Peyer's patch (tissue), 4 donors: ENCODE measurements at regions not wholly inside any gene's neighbourhood (a gene's known extent, or its start where the extent isn't known, plus 50 kb on each side); places are given as distances from the start of the nearest gene placed in this dataset.

ENCODE experiments used
- DNase-seq, 3 donors: peaks; one replicate each; pipeline ENCODE4 v3.0.0-alpha.2; 2017 to 2019
- H3K27ac ChIP-seq, 4 donors: fragments of 200-600 bp; sonication (generic); one replicate each; pipeline ENCODE4 v1.5.1; 2016 to 2019
- H3K27me3 ChIP-seq, 2 donors: fragments of 200-600 bp; sonication (generic); one replicate each; pipeline ENCODE4 v1.5.1; 2019
- H3K36me3 ChIP-seq, 3 donors: fragments of 200-600 bp; sonication (generic); one replicate each; pipeline ENCODE4 v1.5.1; 2016 to 2019
- H3K4me1 ChIP-seq, 4 donors: fragments of 200-600 bp; sonication (generic); one replicate each; pipeline ENCODE4 v1.5.1; 2016 to 2019
- H3K4me3 ChIP-seq, 4 donors: fragments of 200-600 bp; sonication (generic); 1 replicate in 3 of 4; 2 replicates in 1 of 4; pipeline ENCODE4 v1.5.1; 2016 to 2019; ENCODE audit warnings: mild to moderate bottlenecking in 1 of 4
- H3K9me3 ChIP-seq, 4 donors: fragments of 200-600 bp; sonication (generic); one replicate each; pipeline ENCODE4 v1.5.1; 2016 to 2019; ENCODE audit warnings: mild to moderate bottlenecking in 1 of 4
- CTCF ChIP-seq, 6 experiments: fragments of 450-650 bp in 4 of 6; fragments of 200-600 bp in 2 of 6; sonication (generic) in 1 of 6; IDR thresholded peaks; one replicate each; pipeline ENCODE4 v1.5.1; 2017 to 2019; ENCODE audit warnings: antibody characterized with exemption in 6 of 6, mild to moderate bottlenecking in 3 of 6, moderate library complexity in 1 of 6
- POLR2A ChIP-seq, 2 donors: fragments of 450-650 bp; IDR thresholded peaks; one replicate each; pipeline ENCODE4 v1.5.1; 2017; ENCODE audit warnings: antibody characterized with exemption in 2 of 2, mild to moderate bottlenecking in 2 of 2, moderate library complexity in 2 of 2

GRCh38 chr4:75376543-75376942, 137.7 kb downstream of the RCHY1 start:
- Histone ChIP-seq H3K27me3 (no peaks in the 10 kb centered on the region), H3K4me1 (no peaks in the 10 kb centered on the region), H3K9me3 (peaks cover 0 to 4% (median 0%) of the 10 kb centered on the region in 4 donors), H3K36me3 (no peaks in the 10 kb centered on the region), H3K27ac (no peak overlapping the region), H3K4me3 (no peak overlapping the region)
- TF ChIP-seq POLR2A (IDR thresholded peaks at IDR 0.05) (no peak), CTCF (IDR thresholded peaks at IDR 0.05) (no peak)
- no peak for DNase-seq

- TF ChIP-seq CTCF (IDR thresholded peaks at IDR 0.05) (no peak), POLR2A (IDR thresholded peaks at IDR 0.05) (no peak)
- Histone ChIP-seq H3K27me3 (no peaks in the 10 kb centered on the region), H3K4me3 (no peak overlapping the region), H3K27ac (no peak overlapping the region), H3K9me3 (no peaks in the 10 kb centered on the region), H3K36me3 (no peaks in the 10 kb centered on the region), H3K4me1 (no peaks in the 10 kb centered on the region)
- no peak for DNase-seq
Observed at GRCh38 chr4:75371915-75372314, 142.3 kb downstream of the RCHY1 start.

GRCh38 chr4:75370576-75370975, 143.6 kb downstream of the RCHY1 start:
- H3K4me1 ChIP-seq = no peaks in the 10 kb centered on the region
- no peaks in the 10 kb centered on the region for H3K36me3 ChIP-seq
- H3K27me3 ChIP-seq = no peaks in the 10 kb centered on the region
- no peak for DNase-seq
- H3K4me3 ChIP-seq = no peak overlapping the region
- H3K9me3 ChIP-seq = no peaks in the 10 kb centered on the region
- TF ChIP-seq POLR2A (IDR thresholded peaks at IDR 0.05) = no peak
- no peak for TF ChIP-seq CTCF (IDR thresholded peaks at IDR 0.05)
- no peak overlapping the region for H3K27ac ChIP-seq

- no peak for DNase-seq
- Histone ChIP-seq H3K4me1 (no peaks in the 10 kb centered on the region), H3K36me3 (no peaks in the 10 kb centered on the region), H3K9me3 (no peaks in the 10 kb centered on the region), H3K27ac (no peak overlapping the region), H3K4me3 (no peak overlapping the region), H3K27me3 (no peaks in the 10 kb centered on the region)
- no peak for TF ChIP-seq POLR2A (IDR thresholded peaks at IDR 0.05)
Observed at GRCh38 chr4:75345423-75345822, 168.8 kb downstream of the RCHY1 start.

- no peak for TF ChIP-seq POLR2A (IDR thresholded peaks at IDR 0.05)
- TF ChIP-seq CTCF (IDR thresholded peaks at IDR 0.05) = no peak
- H3K4me1 ChIP-seq = no peaks in the 10 kb centered on the region
- no peaks in the 10 kb centered on the region for H3K27me3 ChIP-seq
- no peaks in the 10 kb centered on the region for H3K9me3 ChIP-seq
- no peaks in the 10 kb centered on the region for H3K36me3 ChIP-seq
- no peak overlapping the region for H3K4me3 ChIP-seq
- no peak overlapping the region for H3K27ac ChIP-seq
- no peak for DNase-seq
Observed at GRCh38 chr4:75344915-75345314, 169.3 kb downstream of the RCHY1 start.

- Histone ChIP-seq H3K4me1 (no peaks in the 10 kb centered on the region), H3K27me3 (no peaks in the 10 kb centered on the region), H3K4me3 (no peak overlapping the region), H3K9me3 (no peaks in the 10 kb centered on the region), H3K27ac (no peak overlapping the region), H3K36me3 (no peaks in the 10 kb centered on the region)
- DNase-seq = no peak
- TF ChIP-seq CTCF (IDR thresholded peaks at IDR 0.05) (no peak), POLR2A (IDR thresholded peaks at IDR 0.05) (no peak)
Observed at GRCh38 chr4:75343333-75343732, 170.9 kb downstream of the RCHY1 start.
